HG03571 (cell line): ENCODE measurements at regions not wholly inside any gene's neighbourhood (a gene's known extent, or its start where the extent isn't known, plus 50 kb on each side); places are given as distances from the start of the nearest gene placed in this dataset.

Source experiments
- ATAC-seq: cut with Tn5 transposase; IDR thresholded peaks from one replicate; pipeline ENCODE4 v1.9.1; 2021; ENCODE audit not compliant: unreplicated experiment

DNA sequence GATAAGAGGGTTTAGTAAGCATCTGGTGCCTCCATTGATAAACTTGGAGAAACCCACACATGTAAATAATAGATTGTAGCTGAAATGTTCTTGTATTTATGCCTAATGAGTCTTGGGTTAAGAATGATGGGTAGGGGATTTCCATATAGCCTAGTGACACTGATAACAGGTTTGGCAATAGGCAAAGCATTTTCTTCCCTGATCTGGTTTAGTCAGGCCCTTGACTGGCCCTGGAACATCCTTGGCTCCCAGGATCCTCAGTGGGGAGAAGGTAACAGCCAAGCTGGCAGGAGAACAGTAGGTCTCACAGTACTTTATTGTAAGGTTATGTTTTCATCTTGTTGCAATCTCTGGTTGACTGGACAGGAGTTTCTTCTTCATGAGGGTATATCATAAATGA, 228.4 kb downstream of the DIPK2A start:
- no peak for ATAC-seq

DNA sequence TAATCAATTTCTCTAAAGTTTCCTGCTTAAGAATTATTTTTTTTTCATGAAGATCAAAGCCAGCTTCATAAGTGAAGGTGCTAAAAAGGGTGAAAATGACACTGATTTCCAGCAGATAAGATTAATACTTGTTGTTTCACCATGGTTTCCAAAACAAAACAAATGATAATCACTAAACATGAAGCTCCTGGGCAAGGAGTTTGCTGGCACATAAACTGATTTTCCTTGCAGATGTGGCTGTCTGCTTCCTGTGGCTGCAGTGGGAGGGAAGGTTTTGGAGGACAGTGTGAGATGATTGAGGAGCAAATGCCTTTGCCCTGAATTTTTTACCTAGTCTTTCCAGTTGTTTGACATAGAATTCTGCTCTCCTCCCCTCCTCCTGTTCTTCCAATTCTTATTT, 228.8 kb downstream of the DIPK2A start:
- no peak for ATAC-seq

DNA sequence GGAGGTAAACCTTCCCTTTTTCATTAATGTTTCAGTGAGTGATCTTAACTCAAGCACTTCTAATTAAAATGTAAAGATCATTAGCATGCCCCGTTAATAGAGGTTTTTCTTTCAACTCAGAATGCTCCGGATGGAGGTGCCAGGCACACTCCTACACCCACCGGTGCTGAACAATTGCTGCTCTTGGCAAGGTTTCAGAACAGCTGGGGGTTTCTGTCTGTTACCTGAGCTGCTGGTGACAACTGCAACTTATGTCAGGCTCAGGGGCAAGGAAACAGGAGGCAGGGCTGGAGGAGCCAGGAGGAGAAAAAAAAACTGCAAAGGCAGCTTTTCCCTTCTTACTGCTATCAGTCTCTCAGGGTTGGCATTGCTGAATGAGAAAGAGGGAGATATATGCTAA, 250.1 kb downstream of the DIPK2A start:
- ATAC-seq: no peak

DNA sequence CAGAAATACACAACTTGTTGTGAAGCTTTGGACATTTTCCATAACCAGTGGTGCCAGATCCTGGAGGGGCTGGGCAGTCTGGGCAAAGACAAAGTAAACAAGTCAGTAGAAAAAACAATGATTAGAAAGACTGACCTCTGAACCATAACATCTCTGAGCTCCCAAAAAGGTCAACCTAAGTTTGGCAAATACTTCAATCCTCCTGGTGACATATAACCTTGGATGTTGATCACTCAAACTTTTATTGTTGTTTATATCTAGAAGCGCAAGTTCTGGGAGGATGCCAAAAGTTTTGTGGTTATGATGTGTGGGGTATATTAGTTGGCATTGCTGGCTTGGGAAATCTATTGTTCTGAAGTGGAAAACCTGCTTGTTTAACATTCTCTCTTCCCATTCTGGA, 257.7 kb downstream of the DIPK2A start:
- ATAC-seq: no peak

DNA sequence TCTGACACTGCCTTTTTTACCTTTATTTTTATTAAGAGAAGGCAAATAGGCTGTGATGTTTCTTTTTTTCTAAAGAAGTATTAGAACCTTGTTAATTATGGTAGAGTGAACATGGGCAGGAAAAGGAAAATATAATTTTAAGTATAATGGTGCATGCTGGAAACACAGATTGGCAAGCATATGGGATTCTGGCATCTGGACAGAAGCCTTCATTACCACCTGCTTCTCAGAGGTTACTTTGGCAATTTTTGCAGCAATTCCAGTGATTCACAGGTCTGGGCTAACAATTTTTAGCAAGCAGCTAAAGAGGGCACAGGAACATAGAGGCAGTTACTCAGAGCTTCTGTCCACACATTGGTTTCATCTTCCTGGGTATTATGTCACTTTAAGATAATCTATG, 258.3 kb downstream of the DIPK2A start:
- no peak for ATAC-seq

DNA sequence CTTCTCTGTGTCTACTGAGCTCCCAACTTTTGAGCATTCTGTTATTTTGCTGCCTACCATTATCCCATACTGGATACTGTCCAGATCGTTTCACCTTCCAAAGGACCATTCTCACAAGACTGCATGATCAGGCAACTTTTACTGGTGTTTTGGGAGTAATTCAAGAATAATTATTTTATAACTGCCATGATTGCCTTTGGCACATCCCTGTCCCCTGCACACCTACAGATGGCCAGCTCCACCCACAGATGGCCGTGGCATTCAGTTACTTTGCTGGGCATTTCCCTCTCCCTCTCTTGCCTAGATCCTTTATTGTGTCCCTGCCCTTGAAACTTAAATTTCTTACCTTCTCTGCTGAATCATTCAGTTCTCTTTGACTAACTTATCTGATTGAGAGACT, 263.9 kb downstream of the DIPK2A start:
- no peak for ATAC-seq

DNA sequence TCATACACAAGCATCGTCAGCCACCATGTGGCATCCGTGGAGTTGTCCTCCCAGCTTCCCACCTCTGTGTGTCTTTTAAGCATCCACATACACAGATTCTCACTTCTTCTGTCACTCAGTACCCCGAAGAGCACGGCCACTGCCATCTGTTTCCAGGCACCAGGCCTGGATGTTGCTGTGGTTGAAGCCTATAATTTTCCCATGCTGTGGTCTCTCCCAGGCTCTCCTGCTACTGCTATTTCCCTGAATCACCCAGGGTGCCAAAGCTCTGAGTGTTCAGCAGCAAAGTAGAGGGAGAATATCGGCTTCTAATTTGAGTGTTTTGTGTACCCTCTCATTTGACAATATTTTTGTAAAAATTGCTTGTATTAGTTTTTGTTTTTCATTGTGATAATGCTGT, 265.7 kb downstream of the DIPK2A start:
- no peak for ATAC-seq

DNA sequence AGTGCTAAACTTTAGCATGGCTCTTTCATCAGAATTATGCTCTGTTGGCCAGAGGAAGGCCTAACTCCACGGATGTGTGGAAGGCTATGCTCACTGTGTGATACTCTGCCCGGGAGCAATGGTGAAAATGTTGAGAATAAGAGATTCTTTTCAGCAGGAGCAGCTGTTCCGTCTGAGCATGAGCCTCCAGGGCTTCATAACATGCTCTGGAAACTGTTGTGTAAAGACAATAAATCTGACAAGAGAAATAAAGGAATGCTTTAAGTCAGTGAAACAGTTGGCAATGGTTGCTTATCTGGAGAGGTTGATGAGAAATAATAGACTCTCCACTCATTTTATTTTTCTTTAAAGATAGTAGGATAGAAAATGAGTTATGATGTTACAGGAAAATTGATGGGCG, 269.8 kb downstream of the DIPK2A start:
- no peak for ATAC-seq

DNA sequence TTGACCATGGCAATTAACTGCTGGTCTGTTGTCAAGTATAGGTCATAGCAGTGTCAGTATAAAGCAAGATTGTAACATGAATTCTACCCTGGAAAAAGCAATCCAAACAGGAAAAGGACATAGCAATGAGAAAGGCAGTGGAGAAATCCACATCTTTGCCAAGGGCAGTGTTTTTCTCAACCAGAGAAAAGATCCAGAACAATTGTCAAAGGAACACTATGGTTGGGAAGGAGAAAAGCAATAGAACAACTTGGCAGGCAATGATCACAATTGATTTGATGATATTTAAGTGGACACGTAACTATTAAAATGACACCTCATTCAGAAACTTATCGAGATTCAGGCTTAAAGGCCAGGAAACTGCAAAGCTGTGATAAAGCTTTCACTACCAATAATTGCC, 271.1 kb downstream of the DIPK2A start:
- ATAC-seq: no peak

DNA sequence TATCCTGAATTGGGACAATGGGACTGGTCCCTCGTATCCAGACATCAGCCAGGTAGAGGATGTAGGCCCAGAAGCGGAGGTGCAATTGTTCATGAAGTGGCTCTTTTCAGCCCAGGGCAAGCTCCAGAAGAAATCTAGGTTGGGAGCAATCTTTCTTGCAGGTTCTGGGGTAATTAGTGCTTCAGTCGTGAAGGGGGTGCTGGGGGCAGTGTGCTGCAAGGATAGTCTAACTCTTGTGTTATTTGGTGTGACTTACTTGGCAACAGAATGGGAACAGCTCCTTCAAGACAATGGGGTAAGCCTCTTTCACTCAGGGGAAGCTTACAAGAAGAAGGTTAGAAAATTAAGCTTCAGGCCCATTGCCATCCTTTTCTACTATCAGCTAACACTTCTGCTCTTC, 273.0 kb downstream of the DIPK2A start:
- ATAC-seq: no peak

DNA sequence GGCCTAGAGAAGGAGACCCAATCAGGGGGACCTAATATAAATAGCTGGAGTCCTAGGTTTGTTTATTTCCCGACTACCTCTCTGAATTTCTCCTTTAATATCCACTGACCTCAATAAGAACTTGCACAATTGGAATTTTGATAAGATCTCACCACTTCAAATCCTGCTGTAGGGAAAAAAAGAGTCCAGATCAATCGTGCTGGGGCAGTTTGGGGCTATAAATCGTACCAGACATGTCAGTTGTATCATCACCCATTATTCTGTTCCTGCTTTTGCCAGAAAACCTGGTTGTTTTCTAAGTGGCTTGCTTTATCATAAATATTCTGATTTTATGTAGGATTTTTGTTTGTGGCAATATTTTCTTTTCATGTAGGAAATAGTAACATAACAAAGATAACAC, 281.3 kb downstream of the DIPK2A start:
- no peak for ATAC-seq

DNA sequence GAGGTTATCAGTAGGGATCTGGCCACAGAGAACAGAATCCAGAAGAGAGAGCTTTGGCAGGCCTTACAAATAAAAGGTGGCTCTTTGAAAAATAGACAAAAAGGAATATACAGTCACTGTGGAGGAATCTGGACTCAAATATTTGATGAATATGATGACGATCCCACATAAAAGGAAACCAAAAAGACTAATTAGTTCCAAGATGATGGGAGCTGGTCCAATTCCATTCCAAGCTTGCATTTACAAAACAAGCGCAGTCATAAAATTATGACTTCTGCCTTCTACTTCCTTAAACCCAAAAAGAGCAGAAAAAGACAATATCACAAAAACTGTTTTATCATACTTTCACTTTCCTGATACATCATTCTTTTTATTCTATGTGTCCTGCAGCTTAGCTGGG, 285.8 kb downstream of the DIPK2A start:
- ATAC-seq: no peak

DNA sequence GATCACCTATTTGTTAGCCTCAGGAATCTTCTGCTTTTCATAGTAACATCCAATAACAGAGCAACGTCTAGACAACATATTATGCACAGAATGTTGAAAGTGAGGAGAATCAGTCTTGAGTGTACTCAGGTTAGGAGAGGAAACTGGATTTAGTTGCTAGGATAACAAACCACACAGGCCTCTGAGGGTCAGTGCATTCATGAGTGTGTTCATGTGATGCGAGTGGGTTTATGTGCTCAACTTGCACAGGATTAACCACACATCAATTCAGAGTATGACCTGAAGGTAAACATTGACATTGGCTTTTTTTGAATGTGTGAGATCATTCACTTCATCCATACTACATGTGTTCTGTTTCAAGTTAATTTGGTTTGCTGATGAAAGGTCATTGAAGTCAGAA, 287.6 kb downstream of the DIPK2A start:
- ATAC-seq: no peak

DNA sequence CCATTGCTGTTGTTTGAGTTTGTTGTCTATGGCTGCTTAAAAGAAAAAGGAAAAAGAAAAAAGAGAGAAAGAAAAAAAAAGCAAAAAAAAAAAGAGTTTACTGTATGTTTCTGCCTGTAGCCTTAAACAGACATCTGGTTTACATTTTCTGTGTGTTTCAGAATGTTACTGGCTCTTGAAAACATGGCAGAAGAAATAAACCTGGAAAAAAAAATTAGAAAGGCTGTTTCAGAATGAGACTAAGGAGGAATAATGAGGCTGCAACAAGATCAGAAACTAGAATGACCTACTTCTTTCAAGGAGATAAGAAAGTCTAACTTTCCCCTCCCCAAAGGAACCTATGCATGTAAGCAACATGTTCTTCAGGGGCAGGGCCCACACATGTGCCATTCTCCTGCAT, 292.1 kb downstream of the DIPK2A start:
- ATAC-seq: no peak

DNA sequence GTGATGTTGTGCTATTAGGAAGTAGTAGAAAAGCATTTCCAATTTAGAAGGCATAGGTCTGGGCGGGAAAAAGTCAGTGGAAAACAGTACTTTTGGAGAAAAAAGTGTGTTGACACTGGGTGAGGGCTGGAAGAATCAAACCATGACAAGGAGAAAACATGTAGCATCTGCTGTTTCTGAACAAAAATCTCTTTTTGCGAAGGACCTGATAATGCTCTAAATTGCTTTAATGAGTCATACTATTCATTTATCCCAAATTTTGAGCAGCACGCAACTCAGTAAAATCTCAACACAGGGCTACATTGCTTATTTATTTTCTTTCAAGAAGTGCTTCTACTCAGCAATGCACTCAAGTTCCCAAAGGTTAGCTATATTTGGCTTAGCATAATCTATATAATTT, 292.7 kb downstream of the DIPK2A start:
- ATAC-seq: no peak

DNA sequence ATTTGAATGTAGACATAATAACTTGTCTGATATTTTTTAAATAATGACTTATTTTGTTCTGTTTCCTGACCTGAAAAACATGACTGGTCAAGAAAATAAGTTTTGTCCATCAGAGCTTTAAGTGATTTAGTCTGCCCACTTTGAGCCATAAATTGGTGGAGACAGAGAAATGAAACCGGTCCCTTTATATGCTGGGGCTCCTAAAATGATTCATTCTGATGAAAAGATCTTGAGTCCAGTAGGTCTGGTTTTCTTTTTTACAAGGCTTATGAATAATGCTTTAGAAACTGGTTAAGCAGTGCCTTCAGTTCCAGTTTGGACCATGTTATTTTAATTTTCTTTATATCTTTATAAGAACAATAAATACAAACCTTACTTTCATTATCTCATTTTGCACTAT, 293.2 kb downstream of the DIPK2A start:
- ATAC-seq: no peak

DNA sequence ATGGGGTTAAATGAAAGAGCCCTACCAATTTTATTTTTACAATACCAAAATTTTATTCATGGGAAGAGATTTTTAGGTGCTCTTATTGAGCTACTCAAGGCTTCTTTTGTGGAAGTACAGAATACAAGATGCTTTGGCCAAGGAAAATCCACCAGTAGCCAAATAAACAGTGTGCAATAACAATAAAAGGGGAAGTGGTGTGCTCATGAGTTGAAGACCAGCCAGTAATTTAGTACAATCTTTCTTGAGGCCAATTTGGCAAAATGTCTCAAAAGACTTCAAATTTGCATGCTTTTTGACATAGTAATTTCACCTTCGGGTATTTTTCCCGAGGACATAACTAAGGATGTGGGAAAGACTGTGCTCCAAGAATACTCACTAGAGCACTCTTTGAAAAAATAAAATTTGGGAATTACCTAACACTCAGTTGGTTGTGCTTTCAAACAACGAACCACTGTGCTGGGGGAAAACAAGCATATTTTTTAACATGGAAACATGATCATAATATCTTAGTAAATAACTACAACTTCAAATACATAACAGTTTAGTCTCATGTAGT, 294.0 kb downstream of the DIPK2A start:
- ATAC-seq: no peak

DNA sequence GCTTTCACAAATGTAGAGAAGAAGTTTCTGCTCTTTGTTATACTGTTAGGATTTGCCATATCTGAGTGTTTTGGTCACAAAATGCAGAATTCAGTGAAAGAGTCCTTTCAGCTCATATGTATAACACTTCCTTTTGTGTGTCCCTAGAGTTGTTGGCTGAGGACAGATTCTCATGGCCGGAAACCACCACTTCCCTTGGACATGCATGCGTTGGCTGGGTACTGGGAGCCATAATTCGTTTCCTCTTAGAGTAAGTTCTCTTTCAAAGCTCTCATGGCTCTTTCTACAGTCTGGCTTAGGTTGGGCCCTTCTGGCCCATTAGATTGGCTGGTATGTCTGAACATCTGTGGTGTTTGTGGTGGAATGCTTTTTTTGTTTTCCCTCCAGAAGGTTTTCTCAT, 298.5 kb downstream of the DIPK2A start:
- no peak for ATAC-seq

DNA sequence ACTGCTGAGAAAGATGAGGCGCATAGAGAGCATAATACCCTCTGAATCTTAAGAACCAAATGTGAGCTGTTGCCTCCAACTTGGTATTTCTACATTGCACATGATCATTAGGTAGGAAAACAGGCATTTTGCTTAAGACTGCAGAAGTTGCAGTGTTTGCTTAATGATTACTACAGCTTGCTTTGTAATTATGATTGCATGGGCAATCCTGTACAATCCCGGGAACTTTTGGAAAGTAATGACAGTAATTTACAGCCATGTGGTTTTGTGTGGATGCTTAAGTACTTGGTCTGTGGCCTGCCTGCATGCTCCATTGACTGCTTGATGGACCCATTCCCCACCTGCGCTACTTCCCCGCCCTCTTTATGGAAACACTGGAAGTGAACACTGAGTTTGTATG, 301.1 kb downstream of the DIPK2A start:
- no peak for ATAC-seq

DNA sequence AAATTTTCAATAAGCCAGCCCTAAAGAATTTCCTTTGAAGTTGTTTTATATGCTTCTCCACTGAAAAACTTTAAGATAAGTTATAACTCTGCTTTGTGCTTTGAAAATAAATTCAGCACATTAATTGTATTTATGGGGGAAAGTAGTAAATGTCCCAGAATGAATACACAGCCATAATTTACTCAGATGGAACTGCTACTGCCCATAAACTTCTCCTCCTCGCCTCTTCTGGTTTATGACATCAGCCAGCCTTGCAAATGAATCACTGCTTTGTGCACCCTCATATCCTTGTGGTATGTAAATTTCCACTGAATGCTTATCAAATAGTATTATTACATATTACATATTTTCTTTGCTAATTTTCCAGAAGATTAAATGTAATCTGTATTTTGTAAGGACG, 302.0 kb downstream of the DIPK2A start:
- no peak for ATAC-seq

DNA sequence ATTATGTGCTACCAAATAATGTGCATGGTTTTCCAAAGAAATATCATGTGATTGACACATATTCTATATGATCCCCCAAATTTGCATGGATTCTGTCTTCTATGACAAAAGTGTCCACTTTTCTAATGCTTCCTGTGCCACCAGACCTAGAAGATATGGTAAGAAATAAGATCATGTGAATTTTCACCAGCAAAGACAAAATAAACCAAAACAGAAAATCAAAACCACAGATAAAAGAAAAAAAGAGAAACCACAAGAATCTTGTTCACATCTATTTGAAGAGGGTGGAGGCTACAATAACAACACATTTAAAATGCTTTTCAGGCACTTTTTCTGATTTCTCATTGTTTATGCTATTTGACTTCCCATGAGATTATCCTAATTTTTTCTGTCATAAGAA, 303.4 kb downstream of the DIPK2A start:
- no peak for ATAC-seq

DNA sequence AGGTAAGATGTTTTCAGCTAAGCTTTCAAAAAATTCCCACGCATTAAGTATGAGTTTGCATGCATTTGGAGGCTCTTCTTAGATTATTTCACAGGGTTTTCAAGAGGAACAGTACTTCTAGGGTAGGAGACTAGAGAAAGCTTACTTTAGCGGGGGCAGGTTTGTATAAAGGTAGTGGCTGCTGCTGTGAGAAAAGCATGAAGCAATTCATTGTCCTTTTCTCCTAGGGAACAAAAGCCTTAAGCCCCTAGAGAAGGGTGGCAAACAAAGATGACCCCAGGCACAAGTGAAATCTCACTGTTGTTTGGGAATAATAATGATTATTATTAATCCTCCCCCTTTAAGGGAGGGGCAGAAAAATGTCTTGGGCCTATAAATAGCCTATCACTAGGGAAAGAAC, 310.7 kb downstream of the DIPK2A start:
- ATAC-seq: no peak

DNA sequence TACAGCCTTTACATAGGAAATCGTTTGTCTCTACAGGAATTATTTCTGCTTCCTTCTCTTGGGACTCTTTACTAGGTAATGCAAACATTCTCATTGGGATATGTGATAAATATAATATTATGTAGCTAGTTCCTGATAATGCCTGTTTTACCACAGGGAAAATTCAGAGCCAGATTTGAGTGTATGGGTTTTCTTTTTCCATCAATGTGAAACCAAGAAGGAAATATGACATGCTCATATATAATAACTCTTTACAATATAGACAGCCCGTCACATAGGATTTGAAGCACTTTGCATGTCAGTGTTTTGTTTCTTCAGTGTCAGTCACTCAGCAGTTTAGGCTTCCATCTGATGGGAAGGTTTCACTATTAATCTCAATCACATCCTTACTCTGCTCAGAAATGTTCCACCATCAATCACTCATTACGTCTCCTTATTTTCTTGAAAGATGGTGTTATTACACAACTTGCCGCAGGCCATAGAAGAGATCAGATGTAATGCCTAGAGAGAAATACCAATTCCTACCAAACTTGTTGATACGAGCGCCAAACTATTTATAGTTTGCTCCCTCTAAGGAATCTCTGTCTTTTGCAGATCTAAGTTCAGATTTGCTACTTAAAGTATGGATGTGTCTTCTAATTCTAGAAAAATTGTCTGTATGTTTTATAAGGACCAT, 314.8 kb downstream of the DIPK2A start:
- no peak for ATAC-seq
